Mesothelial cell of epicardium (in vitro differentiated cells): ENCODE measurements at regions not wholly inside any gene's neighbourhood (a gene's known extent, or its start where the extent isn't known, plus 50 kb on each side); places are given as distances from the start of the nearest gene placed in this dataset.

Experiments
- DNase-seq, 2 experiments: peaks; one replicate each; pipeline ENCODE4 v3.0.0; 2021; ENCODE audit warnings: low spot score in 2 of 2; ENCODE audit not compliant: unreplicated experiment in 2 of 2
- H3K27ac Mint-ChIP-seq: 2 replicates; pipeline ENCODE4 v1.8.0; 2021; ENCODE audit warnings: mixed read lengths
- H3K27me3 Mint-ChIP-seq: 2 replicates; pipeline ENCODE4 v1.8.0; 2021; ENCODE audit warnings: low read depth, mixed read lengths
- H3K36me3 Mint-ChIP-seq: 2 replicates; pipeline ENCODE4 v1.8.0; 2021; ENCODE audit warnings: mixed read lengths
- H3K4me1 Mint-ChIP-seq: 2 replicates; pipeline ENCODE4 v1.8.0; 2021; ENCODE audit warnings: mixed read lengths
- H3K4me3 Mint-ChIP-seq: 2 replicates; pipeline ENCODE4 v1.8.0; 2021; ENCODE audit warnings: mild to moderate bottlenecking, moderate library complexity, mixed read lengths
- H3K9me3 Mint-ChIP-seq: 2 replicates; pipeline ENCODE4 v1.8.0; 2021; ENCODE audit warnings: mixed read lengths
- TF ChIP-seq, protein P1 (sequence below): fragments of 200-600 bp; sonication (generic); IDR thresholded peaks from one replicate; pipeline ENCODE4 v1.5.0; 2021; ENCODE audit warnings: antibody characterized with exemption; ENCODE audit not compliant: unreplicated experiment

- Mint-ChIP-seq H3K9me3 (no peaks in the 10 kb centered on the region), H3K27me3 (no peaks in the 10 kb centered on the region), H3K27ac (no peak overlapping the region), H3K4me3 (no peak overlapping the region), H3K4me1 (no peaks in the 10 kb centered on the region), H3K36me3 (no peaks in the 10 kb centered on the region)
- TF ChIP-seq, protein P1, sequence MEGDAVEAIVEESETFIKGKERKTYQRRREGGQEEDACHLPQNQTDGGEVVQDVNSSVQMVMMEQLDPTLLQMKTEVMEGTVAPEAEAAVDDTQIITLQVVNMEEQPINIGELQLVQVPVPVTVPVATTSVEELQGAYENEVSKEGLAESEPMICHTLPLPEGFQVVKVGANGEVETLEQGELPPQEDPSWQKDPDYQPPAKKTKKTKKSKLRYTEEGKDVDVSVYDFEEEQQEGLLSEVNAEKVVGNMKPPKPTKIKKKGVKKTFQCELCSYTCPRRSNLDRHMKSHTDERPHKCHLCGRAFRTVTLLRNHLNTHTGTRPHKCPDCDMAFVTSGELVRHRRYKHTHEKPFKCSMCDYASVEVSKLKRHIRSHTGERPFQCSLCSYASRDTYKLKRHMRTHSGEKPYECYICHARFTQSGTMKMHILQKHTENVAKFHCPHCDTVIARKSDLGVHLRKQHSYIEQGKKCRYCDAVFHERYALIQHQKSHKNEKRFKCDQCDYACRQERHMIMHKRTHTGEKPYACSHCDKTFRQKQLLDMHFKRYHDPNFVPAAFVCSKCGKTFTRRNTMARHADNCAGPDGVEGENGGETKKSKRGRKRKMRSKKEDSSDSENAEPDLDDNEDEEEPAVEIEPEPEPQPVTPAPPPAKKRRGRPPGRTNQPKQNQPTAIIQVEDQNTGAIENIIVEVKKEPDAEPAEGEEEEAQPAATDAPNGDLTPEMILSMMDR: no peak
- DNase-seq: no peak
These were observed 360.9 kb downstream of the ARL6IP6 start for GRCh38 chr2:153079315-153079714.

DNA sequence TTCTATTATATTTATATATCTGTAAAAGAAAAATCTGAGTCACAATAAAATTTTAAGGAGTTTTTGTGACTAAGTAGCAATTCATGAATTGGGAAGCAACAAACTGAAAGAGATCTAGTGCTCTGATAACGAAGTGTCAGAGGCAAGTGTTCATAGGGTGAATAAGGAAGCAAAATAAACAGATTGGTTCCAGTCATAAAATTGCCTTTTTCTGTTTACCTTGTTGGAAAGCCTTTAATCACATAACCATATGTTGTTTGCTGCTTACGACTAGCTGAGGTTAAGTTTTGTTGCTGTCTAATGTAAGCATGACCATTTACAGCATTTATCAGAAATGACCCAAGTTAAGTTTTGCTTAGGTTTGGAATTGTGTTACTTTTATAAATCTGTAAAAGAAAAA, 358.9 kb downstream of the ARL6IP6 start:
- Mint-ChIP-seq H3K27ac (no peak overlapping the region), H3K4me3 (no peak overlapping the region), H3K27me3 (no peaks in the 10 kb centered on the region), H3K4me1 (peaks cover 6% of the 10 kb centered on the region), H3K9me3 (no peaks in the 10 kb centered on the region), H3K36me3 (no peaks in the 10 kb centered on the region)
- TF ChIP-seq, protein P1: no peak
- DNase-seq: no peak

- H3K27ac Mint-ChIP-seq: no peak overlapping the region
- TF ChIP-seq, protein P1: no peak
- no peaks in the 10 kb centered on the region for H3K27me3 Mint-ChIP-seq
- H3K9me3 Mint-ChIP-seq: no peaks in the 10 kb centered on the region
- no peak for DNase-seq
- H3K36me3 Mint-ChIP-seq: no peaks in the 10 kb centered on the region
- peaks cover 23% of the 10 kb centered on the region for H3K4me1 Mint-ChIP-seq
- no peak overlapping the region for H3K4me3 Mint-ChIP-seq
These were observed 355.8 kb downstream of the ARL6IP6 start for GRCh38 chr2:153074207-153074606.

- Mint-ChIP-seq H3K4me3 (no peak overlapping the region), H3K27ac (no peak overlapping the region), H3K9me3 (no peaks in the 10 kb centered on the region), H3K36me3 (no peaks in the 10 kb centered on the region), H3K27me3 (no peaks in the 10 kb centered on the region), H3K4me1 (peaks cover 30% of the 10 kb centered on the region)
- TF ChIP-seq, protein P1: no peak
- no peak for DNase-seq
These were observed 354.4 kb downstream of the ARL6IP6 start for GRCh38 chr2:153072813-153073212.

GRCh38 chr2:153072077-153072476, 353.7 kb downstream of the ARL6IP6 start:
- TF ChIP-seq, protein P1: no peak

GRCh38 chr2:153071090-153071489, 352.7 kb downstream of the ARL6IP6 start:
- Mint-ChIP-seq H3K27ac (no peak overlapping the region), H3K36me3 (no peaks in the 10 kb centered on the region), H3K9me3 (no peaks in the 10 kb centered on the region), H3K4me3 (no peak overlapping the region), H3K4me1 (peaks cover 32% of the 10 kb centered on the region), H3K27me3 (no peaks in the 10 kb centered on the region)
- DNase-seq: no peak
- TF ChIP-seq, protein P1: no peak

More at GRCh38 chr2:153072077-153072476, 353.7 kb downstream of the ARL6IP6 start:
- no peak for DNase-seq
- Mint-ChIP-seq H3K36me3 (no peaks in the 10 kb centered on the region), H3K27me3 (no peaks in the 10 kb centered on the region), H3K4me3 (no peak overlapping the region), H3K4me1 (peaks cover 30% of the 10 kb centered on the region), H3K9me3 (no peaks in the 10 kb centered on the region), H3K27ac (no peak overlapping the region)
